Panc1 (cell line): ENCODE measurements at regions not wholly inside any gene's neighbourhood (a gene's known extent, or its start where the extent isn't known, plus 50 kb on each side); places are given as distances from the start of the nearest gene placed in this dataset.
"Not testable (repeated sequence)": the region's sequence is repeated elsewhere in the genome, so short reads cannot be mapped to it uniquely, and the experiment has no call there.

Experiments used
- ATAC-seq: fragments of 200-7000 bp; cut with Tn5 transposase; 2 replicates; pipeline ENCODE4 v1.9.1; 2020; ENCODE audit warnings: mild to moderate bottlenecking, moderate library complexity
- BruUV-seq: library from RNA; stranded (reverse); fragments of 400-500 nt; replicated peaks from 2 replicates; lab custom pipeline; 2021; lab: Mats Ljungman, UMichigan
- CTCF ChIA-PET: fragments of 300-600 bp; sonication (Branson Sonifier 250); formaldehyde crosslinking; loops from one replicate; lab custom pipeline; 2022; ENCODE audit warnings: antibody characterized with exemption; lab: Charles Lee
- POLR2A ChIA-PET: fragments of 300-600 bp; sonication (Branson Sonifier 250); formaldehyde crosslinking; loops from one replicate; lab custom pipeline; 2022; ENCODE audit warnings: antibody characterized with exemption; lab: Charles Lee
- DNase-seq: peaks from one replicate; pipeline ENCODE4 v3.0.0-alpha.2; 2010; ENCODE audit warnings: low read depth, low spot score
- H3K27ac ChIP-seq: 2 replicates; pipeline ENCODE4 v1.5.1; 2011; ENCODE audit warnings: mild to moderate bottlenecking, low read length, inconsistent platforms
- H3K27me3 ChIP-seq: fragments of 200-500 bp; sonication (Bioruptor generic); 2 replicates; pipeline ENCODE4 v1.6.0; 2014; ENCODE audit warnings: low read length, inconsistent platforms; ENCODE audit not compliant: control insufficient read depth, insufficient read depth
- H3K36me3 ChIP-seq: fragments of 200-500 bp; sonication (Bioruptor generic); 2 replicates; pipeline ENCODE4 v1.5.1; 2014; ENCODE audit warnings: inconsistent platforms, mild to moderate bottlenecking, low read length, moderate library complexity; ENCODE audit not compliant: control insufficient read depth, insufficient read depth
- H3K4me1 ChIP-seq: 2 replicates; pipeline ENCODE4 v1.5.1; 2011; ENCODE audit warnings: inconsistent platforms, mild to moderate bottlenecking, low read length, moderate library complexity; ENCODE audit not compliant: control insufficient read depth, insufficient read depth
- H3K4me3 ChIP-seq, 2 experiments: 2 replicates each; pipeline ENCODE4 v1.5.1; 2011 to 2012; ENCODE audit warnings: low read depth in 2 of 2, low read length in 2 of 2, mild to moderate bottlenecking in 2 of 2, inconsistent platforms in 1 of 2, moderate library complexity in 1 of 2
- H3K9me3 ChIP-seq: fragments of 200-500 bp; sonication (Bioruptor generic); 2 replicates; pipeline ENCODE4 v1.5.1; 2014; ENCODE audit warnings: low read depth, mild to moderate bottlenecking, inconsistent platforms, low read length, moderate library complexity; ENCODE audit not compliant: control insufficient read depth, insufficient read depth
- POLR2AphosphoS5 ChIP-seq: IDR thresholded peaks from 2 replicates; pipeline ENCODE4 v1.6.1; 2012; ENCODE audit warnings: mild to moderate bottlenecking, low read depth, low read length, moderate library complexity
- SIN3A ChIP-seq: IDR thresholded peaks from 2 replicates; pipeline ENCODE4 v1.6.1; 2012; ENCODE audit warnings: low read depth, mild to moderate bottlenecking, low read length, moderate library complexity, borderline replicate concordance; ENCODE audit not compliant: insufficient read depth
- TCF7L2 ChIP-seq: IDR thresholded peaks from 2 replicates; pipeline ENCODE4 v1.6.1; 2011; ENCODE audit warnings: mild to moderate bottlenecking, low read depth, low read length, inconsistent platforms
- in situ Hi-C: cut with HindIII; loops from 2 replicates; pipeline ENCODE4 v1.10.0; 2016; ENCODE audit warnings: low sequenced_read_pairs, low pct_unique_long_range_greater_than_20kb
- intact Hi-C: fragments of 100-400 bp; cut with micrococcal nuclease; formaldehyde crosslinking; loops from one replicate; pipeline ENCODE4 v1.10.0; 2022; ENCODE audit not compliant: unreplicated experiment
- TF ChIP-seq, protein P1 (sequence below), 2 experiments: IDR thresholded peaks; 2 replicates each; pipeline ENCODE4 v1.6.1; 2011 to 2012; ENCODE audit warnings: low read depth in 2 of 2, control low read depth in 1 of 2, low read length in 1 of 2, mild to moderate bottlenecking in 1 of 2, moderate library complexity in 1 of 2; ENCODE audit not compliant: insufficient read depth in 1 of 2
- TF ChIP-seq, protein P2 (sequence below): fragments of 450-650 bp; IDR thresholded peaks from 2 replicates; pipeline ENCODE4 v1.5.1; 2017; ENCODE audit warnings: mild to moderate bottlenecking

DNA sequence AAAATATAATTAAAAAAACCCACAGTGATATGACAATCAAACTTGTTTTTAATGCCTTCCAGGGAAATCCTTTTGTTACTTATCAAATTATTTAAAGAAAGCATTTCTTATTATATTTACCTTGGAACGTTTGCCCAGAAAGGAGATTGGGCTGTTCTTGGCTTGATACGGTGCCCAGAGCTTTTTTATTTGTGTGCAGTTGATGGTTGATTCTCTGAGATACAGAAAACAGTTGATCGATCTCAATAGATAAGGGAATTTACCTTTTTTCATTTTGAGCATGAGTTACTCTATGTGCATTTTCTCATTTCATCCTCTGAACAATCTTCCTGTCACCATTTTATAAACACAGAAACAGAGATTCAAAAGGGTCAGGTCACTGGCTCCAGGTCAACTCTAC lies 72.5 kb upstream of the NEDD9 start:
- no TSS peak for BruUV-seq
- H3K27ac ChIP-seq, result no peak overlapping the region
- ChIA-PET CTCF (no interaction called here), POLR2A (no interaction called here)
- intact Hi-C loops (no loop called here), in situ Hi-C loops (no loop called here)
- H3K4me3 ChIP-seq, result no peak overlapping the region
- H3K9me3 ChIP-seq, result no peaks in the 10 kb centered on the region
- no peaks in the 10 kb centered on the region for H3K4me1 ChIP-seq
- H3K27me3 ChIP-seq, result no peaks in the 10 kb centered on the region
- no peak for ATAC-seq
- no peak for DNase-seq
- no peaks in the 10 kb centered on the region for H3K36me3 ChIP-seq
- TF ChIP-seq, protein P1, sequence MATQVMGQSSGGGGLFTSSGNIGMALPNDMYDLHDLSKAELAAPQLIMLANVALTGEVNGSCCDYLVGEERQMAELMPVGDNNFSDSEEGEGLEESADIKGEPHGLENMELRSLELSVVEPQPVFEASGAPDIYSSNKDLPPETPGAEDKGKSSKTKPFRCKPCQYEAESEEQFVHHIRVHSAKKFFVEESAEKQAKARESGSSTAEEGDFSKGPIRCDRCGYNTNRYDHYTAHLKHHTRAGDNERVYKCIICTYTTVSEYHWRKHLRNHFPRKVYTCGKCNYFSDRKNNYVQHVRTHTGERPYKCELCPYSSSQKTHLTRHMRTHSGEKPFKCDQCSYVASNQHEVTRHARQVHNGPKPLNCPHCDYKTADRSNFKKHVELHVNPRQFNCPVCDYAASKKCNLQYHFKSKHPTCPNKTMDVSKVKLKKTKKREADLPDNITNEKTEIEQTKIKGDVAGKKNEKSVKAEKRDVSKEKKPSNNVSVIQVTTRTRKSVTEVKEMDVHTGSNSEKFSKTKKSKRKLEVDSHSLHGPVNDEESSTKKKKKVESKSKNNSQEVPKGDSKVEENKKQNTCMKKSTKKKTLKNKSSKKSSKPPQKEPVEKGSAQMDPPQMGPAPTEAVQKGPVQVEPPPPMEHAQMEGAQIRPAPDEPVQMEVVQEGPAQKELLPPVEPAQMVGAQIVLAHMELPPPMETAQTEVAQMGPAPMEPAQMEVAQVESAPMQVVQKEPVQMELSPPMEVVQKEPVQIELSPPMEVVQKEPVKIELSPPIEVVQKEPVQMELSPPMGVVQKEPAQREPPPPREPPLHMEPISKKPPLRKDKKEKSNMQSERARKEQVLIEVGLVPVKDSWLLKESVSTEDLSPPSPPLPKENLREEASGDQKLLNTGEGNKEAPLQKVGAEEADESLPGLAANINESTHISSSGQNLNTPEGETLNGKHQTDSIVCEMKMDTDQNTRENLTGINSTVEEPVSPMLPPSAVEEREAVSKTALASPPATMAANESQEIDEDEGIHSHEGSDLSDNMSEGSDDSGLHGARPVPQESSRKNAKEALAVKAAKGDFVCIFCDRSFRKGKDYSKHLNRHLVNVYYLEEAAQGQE (IDR thresholded peaks at IDR 0.05; ENCODE audit: insufficient read depth in 1 of 2, low read depth in 2 of 2, low read length in 1 of 2), result no peak
- TF ChIP-seq TCF7L2 (no peak), POLR2AphosphoS5 (no peak), SIN3A (no peak)
- TF ChIP-seq, protein P2, sequence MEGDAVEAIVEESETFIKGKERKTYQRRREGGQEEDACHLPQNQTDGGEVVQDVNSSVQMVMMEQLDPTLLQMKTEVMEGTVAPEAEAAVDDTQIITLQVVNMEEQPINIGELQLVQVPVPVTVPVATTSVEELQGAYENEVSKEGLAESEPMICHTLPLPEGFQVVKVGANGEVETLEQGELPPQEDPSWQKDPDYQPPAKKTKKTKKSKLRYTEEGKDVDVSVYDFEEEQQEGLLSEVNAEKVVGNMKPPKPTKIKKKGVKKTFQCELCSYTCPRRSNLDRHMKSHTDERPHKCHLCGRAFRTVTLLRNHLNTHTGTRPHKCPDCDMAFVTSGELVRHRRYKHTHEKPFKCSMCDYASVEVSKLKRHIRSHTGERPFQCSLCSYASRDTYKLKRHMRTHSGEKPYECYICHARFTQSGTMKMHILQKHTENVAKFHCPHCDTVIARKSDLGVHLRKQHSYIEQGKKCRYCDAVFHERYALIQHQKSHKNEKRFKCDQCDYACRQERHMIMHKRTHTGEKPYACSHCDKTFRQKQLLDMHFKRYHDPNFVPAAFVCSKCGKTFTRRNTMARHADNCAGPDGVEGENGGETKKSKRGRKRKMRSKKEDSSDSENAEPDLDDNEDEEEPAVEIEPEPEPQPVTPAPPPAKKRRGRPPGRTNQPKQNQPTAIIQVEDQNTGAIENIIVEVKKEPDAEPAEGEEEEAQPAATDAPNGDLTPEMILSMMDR, result no peak

DNA sequence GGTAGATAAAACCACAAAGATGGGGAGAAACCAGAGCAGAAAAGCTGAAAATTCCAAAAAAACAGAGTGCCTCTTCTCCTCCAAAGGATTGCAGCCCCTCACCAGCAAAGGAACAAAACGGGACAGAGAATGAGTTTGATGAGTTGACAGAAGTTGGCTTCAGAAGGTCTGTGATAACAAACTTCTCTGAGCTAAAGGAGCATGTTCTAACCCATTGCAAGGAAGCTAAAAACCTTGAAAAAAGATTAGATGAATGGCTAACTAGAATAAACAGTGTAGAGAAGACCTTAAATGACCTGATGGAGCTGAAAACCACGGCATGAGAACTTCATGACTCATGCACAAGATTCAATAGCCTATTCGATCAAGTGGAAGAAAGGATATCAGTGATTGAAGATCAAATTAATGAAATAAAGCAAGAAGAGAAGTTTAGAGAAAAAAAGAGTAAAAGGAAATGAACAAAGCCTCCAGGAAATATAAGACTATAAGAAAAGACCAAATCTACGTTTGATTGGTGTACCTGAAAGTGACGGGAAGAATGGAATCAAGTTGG lies 67.5 kb upstream of the NEDD9 start:
- not testable (repeated sequence) for H3K27ac ChIP-seq

DNA sequence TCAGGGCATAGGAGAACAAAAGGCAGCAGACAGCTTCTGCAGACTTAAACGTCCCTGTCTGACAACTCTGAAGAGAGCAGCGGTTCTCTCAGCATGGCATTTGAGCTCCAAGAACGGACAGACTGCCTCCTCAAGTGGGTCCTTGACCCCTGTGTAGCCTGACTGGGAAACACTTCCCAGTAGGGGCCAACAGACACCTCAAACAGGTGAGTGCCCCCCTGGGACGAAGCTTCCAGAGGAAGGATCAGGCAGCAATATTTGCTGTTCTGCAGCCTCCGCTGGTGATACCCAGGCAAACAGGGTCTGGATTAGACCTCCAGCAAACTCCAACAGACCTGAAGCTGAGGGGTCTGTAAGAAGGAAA lies 66.9 kb upstream of the NEDD9 start:
- H3K4me1 ChIP-seq, POLR2A ChIA-PET, H3K27me3 ChIP-seq, H3K9me3 ChIP-seq, BruUV-seq, H3K27ac ChIP-seq, ATAC-seq, intact Hi-C loops, in situ Hi-C loops, H3K36me3 ChIP-seq, CTCF ChIA-PET, H3K4me3 ChIP-seq, DNase-seq: not testable (repeated sequence)

More for the DNA sequence above, 67.5 kb upstream of the NEDD9 start:
- intact Hi-C loops, H3K4me1 ChIP-seq, H3K9me3 ChIP-seq, BruUV-seq, DNase-seq, CTCF ChIA-PET, H3K36me3 ChIP-seq, H3K4me3 ChIP-seq, POLR2A ChIA-PET, in situ Hi-C loops, H3K27me3 ChIP-seq, ATAC-seq: not testable (repeated sequence)
